ENCODE measurements at regions not wholly inside any gene's neighbourhood (a gene's known extent, or its start where the extent isn't known, plus 50 kb on each side); places are given as distances from the start of the nearest gene placed in this dataset.

DNA sequence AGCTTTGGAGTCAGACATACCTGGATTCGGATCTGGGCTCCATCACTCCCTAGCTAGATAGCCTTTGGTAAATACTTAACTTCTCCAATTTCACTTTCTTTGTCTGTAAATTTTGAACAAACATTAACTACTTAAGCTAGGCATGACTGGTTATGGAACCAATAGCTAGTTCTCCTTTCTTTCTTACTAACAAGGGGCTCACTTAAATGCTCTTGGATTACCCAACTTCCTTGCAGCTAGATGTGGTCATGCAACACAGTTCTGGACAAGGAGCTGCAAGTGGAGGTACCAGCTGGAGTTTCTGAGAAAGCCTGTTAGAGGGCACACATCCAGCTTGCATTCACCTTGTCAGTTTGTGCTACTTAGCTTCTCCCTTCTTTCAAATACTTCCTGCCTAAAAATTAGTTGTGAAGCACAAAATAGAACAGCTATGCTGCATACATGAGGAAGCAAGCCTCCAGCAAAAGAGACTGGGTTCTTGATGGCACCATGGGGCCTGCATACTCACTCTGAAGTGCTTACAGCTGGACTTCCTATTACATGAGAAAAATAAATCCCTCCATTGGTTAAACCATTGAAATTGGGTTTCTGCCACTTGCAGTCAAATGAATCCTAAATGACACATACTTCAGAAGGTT is 210.1 kb upstream of the EEA1 start:
- DNase-seq (ENCODE audit: extremely low read depth in 1 of 11, low read depth in 9 of 11, low spot score in 4 of 11), result peak in 2 of 11 donors; percentile 24 to 55

DNA sequence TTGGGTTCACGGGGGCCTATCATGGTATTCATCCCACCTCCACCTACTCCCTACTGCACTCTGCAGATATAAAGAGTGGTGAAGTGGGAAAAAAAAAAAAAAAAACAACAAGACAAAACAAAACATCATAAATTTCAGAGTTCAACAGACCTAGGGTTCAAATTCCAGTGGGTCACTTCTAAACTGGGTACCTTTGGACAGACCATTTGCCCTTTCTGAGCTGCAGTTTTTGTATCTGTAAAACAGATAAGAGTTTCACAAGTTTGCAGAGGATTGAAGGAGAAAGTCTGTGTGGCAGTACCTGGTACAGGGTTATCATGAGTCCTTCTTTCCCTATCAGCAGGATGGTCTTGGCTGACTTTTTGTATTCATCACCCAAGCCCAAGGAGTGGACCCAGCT is 211.2 kb upstream of the EEA1 start:
- no peak for DNase-seq (ENCODE audit: extremely low read depth in 1 of 11, low read depth in 9 of 11, low spot score in 4 of 11)

DNA sequence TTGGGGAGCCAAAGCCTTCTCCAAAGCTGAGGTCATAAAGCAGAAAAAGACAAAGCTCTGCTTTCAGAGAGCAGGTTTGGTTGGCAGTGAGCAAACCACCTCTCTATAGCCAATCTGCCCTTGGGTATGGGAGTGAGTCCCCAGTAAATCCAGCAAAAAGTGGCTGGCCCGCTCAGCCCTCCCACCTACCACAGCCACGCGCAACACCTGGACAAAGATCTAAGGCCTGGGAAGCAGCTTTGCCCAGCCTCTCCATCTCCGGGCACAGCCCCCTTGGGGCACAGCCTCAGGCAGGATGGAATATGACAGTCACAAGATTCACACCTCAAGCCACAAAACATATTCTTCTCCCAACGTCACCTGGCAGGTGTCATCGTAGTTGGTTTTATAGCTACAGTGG is 211.7 kb upstream of the EEA1 start:
- no peak for DNase-seq (ENCODE audit: extremely low read depth in 1 of 11, low read depth in 9 of 11, low spot score in 4 of 11)

DNA sequence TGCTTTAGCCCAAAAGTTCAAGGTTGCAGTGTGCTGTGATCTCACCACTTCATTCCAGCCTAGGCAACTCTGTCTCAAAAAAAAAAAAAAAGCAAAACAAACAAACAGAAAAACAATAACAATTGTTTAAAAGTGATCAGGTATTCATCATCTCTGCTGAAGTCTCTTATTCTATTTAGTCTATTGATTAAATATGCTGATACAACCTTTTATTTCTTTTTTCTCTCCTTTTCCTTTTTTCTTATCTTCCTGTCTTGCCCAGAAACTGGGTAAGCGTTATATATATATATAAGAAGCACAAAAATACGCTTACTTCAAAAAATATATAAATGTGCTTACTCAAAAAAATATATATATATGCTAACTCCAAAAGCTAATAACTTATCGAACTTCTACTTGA is 213.8 kb upstream of the EEA1 start:
- no peak for DNase-seq (ENCODE audit: extremely low read depth in 1 of 11, low read depth in 9 of 11, low spot score in 4 of 11)

DNA sequence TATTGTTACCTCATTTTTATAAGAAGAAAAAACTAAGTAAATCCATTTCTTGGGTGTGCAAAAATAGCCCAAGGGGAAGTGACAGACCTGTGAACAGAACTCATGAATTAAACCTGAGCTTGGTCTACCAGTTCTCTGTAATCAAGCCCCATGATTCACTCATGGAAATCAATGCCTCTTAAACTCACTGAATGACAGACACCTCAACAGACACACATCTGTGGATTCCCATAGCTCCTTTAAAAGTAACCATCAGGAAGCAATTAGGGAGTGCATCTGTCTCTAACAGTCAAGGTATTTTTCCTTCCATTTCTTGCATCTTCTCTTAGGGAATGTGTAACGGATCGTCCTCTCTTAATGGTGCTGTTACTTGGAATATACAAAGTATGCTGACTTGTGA is 215.0 kb upstream of the EEA1 start:
- DNase-seq (ENCODE audit: extremely low read depth in 1 of 11, low read depth in 9 of 11, low spot score in 4 of 11), result no peak

DNA sequence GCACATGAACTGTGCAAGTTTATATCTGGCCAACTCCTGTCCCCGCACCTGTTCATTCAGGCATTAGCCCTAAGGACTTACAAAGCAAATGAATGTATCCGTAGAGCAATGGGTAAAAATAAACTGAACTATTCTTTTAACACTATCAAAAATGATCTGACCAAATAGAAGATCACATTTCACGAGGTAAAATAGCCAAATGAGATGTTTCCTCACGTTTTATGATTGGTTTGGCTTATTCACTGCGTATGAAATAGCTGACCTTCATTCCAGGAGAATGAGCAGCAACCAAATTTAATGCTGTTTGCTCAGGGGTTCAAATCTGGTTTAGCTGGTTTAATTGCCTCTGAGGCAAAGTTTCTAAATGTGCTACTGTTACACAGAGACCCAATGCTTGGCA is 216.0 kb upstream of the EEA1 start:
- no peak for DNase-seq (ENCODE audit: extremely low read depth in 1 of 11, low read depth in 9 of 11, low spot score in 4 of 11)

DNA sequence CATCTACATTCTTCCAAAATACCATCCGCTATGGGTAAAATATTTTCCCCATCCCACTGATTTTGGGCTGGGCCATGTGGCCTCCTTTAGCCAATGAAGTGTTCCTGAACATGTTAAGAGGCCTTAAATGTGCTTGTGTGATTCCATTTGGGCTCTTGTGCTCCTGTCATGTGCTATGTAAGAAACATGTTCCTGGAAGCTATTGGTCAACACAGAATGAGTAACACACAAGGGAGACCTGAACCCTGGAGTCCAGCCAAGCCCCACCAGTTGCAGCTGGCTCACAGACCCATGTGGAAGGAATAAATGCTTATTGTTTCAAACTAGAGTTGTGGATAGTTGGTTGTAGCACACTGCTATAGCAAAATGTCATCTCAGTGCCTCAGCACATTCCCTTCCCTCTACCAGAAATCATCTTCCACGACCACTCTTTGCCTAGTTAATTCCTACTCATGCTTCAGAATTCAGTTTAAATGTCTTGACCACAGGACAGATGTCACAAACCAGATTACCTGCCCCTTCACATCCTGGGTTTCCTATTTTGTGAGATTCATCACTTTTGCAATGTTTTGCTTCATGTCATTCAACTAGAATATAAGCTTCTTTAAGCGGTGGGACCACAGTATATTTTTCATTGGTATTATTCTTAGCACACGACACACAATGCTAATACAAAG is 217.3 kb upstream of the EEA1 start:
- no peak for DNase-seq (ENCODE audit: extremely low read depth in 1 of 11, low read depth in 9 of 11, low spot score in 4 of 11)

DNA sequence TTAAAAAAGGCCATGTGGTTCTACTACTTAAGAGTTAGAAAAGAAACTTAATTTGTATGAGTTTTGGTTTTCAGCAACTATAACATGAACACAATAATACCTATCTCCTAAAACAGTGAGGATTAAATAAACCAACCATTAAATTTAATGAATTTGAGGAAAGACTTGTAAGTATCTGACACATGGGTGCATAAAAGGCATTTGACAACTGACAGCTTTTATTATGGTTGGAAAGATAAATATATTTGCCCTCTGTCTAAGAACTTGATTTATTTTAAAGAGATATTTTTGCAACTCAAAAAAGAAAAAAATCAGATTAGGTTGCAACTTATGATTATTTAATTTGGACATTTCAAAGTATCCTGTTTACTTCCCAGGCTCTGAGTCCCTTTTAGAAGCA is 217.9 kb upstream of the EEA1 start:
- DNase-seq (ENCODE audit: extremely low read depth in 1 of 11, low read depth in 9 of 11, low spot score in 4 of 11), result no peak

DNA sequence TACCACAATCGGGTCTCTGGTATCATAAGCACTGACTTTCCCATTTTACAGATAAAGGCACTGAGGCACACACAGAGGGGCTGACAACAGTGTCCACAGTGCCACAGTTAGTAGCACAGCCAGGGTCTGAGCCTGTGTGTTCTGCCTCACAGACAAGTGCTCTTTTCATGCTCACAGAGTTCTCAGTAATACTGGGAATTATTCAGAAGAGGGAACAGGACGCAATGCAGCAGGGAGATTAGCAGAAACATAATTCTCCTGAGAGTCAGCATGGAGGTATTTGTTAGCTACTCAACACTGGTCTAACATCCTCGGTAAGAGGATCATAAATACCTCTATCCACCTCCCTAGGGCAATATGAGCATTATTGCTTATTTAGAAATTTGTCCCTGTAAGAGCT is 219.3 kb upstream of the EEA1 start:
- no peak for DNase-seq (ENCODE audit: extremely low read depth in 1 of 11, low read depth in 9 of 11, low spot score in 4 of 11)

DNA sequence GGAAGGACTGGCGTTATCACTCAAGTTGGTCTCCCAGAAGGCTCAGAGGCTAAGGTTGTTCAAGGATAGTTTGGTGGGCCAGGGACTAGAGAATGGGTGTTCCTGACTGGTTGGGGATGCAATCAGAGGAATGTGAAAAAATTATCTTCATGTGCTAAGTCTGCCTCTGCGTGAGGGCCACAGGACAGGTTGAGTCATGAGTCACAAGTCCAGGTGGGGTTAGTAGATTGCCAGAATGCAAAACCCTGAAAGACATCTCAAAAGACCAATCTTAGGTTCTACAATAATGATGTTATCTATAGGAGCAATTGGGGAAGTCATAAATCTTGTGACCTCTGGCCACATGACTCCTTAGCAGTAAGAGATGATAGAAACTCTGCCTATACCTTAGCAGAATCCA is 220.1 kb upstream of the EEA1 start:
- no peak for DNase-seq (ENCODE audit: extremely low read depth in 1 of 11, low read depth in 9 of 11, low spot score in 4 of 11)

DNA sequence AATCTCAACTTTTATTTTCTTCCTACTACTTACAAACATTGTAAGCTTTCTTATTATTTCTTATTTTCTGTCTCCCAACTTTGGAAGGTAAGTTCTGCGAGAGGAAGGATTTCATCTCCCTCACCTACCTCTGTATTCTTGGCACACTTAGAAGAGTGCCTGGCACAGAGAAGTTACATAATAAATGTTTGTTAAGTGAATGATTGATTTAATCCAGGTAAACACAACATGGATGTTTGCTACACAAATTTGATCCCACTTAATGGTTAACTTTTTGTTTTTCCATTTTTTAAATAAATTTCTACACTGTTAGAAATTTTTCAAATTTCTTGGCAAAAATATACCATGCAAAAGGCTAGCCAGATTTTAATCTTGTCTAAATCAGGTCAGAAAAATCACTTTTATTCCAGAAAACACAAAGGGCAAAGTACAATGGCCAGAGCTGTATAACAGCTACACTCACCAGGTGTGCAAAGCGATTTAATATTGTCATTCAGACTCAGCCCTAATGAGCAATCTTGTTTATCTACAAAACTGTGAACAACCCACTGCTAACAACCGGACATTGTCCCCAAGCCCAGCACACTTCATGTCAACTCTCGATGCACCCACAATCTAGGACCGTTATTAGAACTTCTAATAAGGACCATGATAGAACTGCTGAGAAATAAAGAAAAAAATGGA is 222.1 kb upstream of the EEA1 start:
- DNase-seq (ENCODE audit: extremely low read depth in 1 of 11, low read depth in 9 of 11, low spot score in 4 of 11), result no peak

DNA sequence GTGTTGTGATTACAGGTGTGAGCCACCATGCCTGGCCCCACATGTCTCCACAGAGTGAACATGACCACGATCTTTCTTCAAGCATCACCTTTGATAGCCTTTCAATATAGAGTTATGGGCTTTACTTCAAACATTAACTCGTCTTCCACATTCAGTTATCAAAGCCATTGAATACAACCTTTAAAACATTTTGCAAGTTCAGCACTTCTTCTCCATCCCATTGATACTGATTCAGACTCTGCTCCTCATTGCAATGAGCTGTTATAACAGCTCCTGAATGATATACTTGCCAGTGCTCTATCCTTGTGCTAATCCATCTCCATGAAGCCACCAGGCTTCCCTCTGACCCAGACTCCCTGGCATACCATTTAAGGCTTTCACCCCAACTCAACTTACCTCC is 223.5 kb upstream of the EEA1 start:
- DNase-seq (ENCODE audit: extremely low read depth in 1 of 11, low read depth in 9 of 11, low spot score in 4 of 11), result no peak

DNA sequence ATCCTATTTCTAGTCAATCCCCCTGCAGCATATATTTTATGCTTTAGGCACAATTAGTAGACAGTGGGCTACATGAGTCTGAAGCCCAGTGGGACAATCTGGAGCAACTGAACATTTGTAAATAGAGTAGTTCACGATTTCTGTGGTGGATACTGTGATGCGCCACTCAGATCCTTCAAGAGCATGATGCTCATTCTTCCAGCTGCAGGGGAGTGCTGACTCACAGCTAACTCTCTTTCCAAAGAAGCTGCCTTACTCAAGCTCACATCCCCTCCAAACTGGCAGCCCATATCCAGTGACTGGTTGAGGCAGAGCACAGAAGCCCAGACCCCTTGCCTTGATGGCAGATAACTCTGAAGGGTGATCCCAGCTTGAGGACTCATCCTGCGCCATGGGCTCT is 224.2 kb upstream of the EEA1 start:
- no peak for DNase-seq (ENCODE audit: extremely low read depth in 1 of 11, low read depth in 9 of 11, low spot score in 4 of 11)

DNA sequence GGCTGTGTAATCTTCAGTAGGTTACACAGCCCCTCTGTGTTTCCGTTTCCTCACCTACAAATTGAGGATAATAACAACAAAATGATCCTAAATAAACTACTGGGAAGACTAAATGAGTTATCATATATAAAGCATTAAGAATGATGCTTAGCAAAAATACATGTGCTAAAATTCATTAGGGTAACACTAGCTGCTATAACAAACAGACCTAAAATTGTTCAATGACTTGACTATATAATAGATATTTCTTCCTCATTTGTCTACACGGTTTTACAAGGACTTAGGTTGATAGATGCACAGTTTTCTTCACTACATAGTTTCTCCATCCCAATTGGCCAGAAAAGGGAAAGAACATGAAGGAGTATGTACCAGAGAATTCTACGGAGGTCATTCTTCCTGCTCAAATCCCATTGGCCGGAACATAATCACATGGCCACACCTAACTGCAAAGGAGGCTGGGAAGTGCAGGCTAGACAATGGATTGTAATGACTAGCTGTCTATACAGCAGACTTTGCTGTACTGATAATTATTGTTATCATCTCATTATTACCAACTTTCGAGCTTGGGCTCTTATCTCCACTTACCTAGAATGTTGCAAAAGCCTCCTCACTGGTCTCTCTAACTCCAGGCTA is 223.5 kb upstream of the NUDT4 start:
- no peak for DNase-seq (ENCODE audit: extremely low read depth in 1 of 11, low read depth in 9 of 11, low spot score in 4 of 11)

DNA sequence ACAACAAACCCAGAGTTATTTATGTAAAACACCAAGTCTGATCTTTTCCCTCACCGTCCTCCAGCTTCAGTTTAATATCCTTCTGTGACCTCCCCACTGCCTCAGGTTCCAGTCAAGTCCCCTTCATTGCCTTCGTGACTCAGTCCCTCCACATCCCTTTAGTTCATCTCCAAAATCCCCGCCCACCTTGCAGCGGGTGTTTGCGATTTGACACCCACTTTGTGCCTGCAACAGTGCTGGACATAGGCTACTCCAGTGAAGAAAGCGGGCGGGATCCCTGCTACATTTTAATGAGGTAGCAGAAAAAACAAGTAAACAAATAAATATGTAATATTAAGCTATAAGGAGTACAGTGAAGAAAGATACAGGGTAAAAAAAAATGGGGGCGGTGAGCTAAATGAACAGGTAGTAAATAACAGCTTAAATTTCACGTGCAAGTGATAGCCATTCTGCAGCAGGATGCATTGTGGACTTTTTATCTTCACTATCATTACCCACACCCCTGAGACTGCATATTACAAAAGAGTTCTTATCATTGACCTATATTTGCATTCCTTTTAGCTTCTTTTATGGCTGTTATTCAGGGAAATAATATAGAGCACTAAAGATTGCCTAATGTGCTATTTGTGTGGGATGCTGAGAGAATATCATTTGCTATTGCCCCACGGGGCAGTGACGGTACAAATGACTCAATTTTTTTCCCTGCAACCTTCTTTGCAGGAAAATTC is 222.8 kb upstream of the NUDT4 start:
- DNase-seq (ENCODE audit: extremely low read depth in 1 of 11, low read depth in 9 of 11, low spot score in 4 of 11), result no peak

DNA sequence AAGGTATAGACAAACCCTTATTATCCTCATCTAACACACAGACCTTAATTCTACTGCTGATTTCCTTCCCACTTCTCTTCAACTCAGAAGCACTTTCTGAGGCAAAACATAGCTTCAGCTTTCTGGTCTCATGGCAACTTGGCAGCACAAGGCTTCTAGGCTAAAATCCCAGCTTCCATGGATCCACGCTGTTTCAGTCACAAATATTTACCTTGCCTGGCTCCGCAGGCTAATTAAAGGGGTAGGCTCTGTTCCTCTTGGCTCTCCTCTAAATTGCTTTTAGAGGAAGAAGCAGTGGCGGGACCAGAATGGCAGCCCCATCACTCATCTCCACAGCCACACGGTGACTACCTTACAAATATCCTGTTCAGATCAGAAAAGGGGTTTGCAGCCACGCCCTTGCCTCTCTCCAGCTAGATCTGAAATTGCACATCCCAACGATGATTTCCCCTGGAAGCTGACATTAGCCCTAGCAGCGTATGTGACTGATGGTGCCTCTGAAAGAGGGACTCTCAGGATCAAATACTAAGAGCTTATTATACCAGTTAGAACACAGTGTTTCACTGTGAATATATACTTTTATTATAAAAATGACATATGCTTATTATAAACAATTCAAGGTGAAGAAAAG is 221.5 kb upstream of the NUDT4 start:
- DNase-seq (ENCODE audit: extremely low read depth in 1 of 11, low read depth in 9 of 11, low spot score in 4 of 11), result no peak

DNA sequence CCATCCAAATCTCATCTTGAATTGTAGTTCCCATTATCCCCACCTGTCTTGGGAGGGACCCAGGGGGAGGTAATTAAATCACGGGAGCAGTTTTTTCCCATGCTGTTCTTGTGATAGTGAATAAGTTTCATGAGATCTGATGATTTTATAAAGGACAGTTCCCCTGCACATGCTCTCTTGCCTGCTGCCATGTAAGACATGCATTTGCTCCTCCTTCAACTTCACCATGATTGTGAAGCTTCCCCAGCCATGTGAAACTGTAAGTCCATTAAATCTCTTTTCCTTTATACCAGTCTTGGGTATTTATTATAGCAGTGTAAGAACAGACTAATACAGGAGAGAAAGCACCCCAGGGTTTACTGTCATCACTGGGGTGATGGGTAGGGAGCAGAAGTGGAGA is 220.4 kb upstream of the NUDT4 start:
- no peak for DNase-seq (ENCODE audit: extremely low read depth in 1 of 11, low read depth in 9 of 11, low spot score in 4 of 11)

DNA sequence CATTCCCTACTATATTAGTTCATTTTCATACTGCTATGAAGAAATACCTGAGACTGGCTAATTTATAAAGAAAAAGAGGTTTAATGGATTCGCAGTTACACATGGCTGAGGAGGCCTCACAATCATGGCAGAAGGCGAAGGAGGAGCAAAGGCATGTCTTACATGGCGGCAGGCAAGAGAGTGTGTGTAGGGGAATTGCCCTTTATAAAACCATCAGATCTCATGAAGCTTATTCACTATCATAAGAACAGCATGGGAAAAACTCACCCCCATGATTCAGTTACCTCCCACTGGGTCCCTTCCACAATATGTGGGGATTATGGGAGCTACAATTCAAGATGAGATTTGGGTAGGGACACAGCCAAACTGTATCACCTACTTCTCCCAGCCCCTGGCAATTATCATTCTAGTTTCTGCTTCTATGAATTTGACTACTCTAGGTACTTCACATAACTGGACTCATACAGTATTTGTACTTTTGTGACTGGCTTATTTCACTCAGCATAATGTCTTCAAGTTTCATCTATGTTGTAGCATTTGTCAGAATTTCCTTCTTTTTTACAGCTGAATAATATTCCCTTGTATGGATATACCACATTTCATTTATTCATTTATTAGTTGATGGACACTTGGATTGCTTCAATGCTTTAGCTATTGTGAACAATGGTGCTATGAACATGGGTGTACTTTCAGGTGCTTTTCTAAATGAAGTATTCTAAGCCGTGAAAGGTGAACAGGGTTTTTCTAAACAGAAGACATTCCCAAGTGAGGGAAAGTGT is 219.5 kb upstream of the NUDT4 start:
- no peak for DNase-seq (ENCODE audit: extremely low read depth in 1 of 11, low read depth in 9 of 11, low spot score in 4 of 11)

Data from renal cortex interstitium (tissue), 11 donors.